Upper lobe of right lung (tissue), 1 donor: ENCODE measurements at regions not wholly inside any gene's neighbourhood (a gene's known extent, or its start where the extent isn't known, plus 50 kb on each side); places are given as distances from the start of the nearest gene placed in this dataset.

Experiments
- ATAC-seq: fragments of 200-7000 bp; cut with Tn5 transposase; one replicate; pipeline ENCODE4 v1.9.1; 2020; ENCODE audit warnings: mild to moderate bottlenecking, moderate library complexity
- DNase-seq: peaks from one replicate; pipeline ENCODE4 v3.0.0-alpha.2; 2020
- H3K27ac ChIP-seq: fragments of 200-600 bp; one replicate; pipeline ENCODE4 v1.8.0; 2022
- H3K27me3 ChIP-seq: fragments of 200-600 bp; one replicate; pipeline ENCODE4 v1.8.0; 2022; ENCODE audit warnings: mild to moderate bottlenecking
- H3K36me3 ChIP-seq: fragments of 200-600 bp; one replicate; pipeline ENCODE4 v1.8.0; 2022
- H3K4me1 ChIP-seq: fragments of 200-600 bp; one replicate; pipeline ENCODE4 v1.8.0; 2022
- H3K4me3 ChIP-seq: fragments of 200-600 bp; one replicate; pipeline ENCODE4 v1.8.0; 2022; ENCODE audit warnings: mild to moderate bottlenecking
- H3K9me3 ChIP-seq: fragments of 200-600 bp; one replicate; pipeline ENCODE4 v1.8.0; 2022
- intact Hi-C: fragments of 100-400 bp; cut with DNase I; formaldehyde crosslinking; loops from one replicate; pipeline ENCODE4 v1.11.0; 2022
- TF ChIP-seq, protein P1 (sequence below): fragments of 200-600 bp; IDR thresholded peaks from one replicate; pipeline ENCODE4 v1.8.0; 2022; ENCODE audit warnings: antibody characterized with exemption
- donor health status: DM: no; HTN: yes; CAD: no; lungs with severe emphysema.

DNA sequence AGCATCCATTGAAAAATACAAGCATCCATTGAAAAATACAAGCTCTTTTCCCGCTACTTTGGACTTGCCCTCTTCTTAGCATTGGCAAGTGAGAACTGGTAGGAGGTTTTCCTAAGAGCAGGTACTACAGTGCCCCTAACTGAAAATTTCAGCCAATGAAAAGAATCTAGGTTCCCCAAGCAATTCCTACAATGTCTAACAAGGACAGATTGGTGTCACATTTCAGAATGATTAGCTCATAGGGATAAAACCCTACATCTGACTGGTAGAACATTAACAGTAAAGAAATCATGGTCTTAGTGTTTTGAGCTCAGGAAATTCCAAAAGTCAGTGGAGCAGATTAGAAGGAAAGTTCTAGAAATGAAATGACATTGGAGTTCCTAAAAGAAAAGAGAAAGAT, 68.6 kb upstream of the QRFPR start:
- ATAC-seq (no peak), DNase-seq (no peak)
- Histone ChIP-seq H3K4me1 (no peaks in the 10 kb centered on the region), H3K9me3 (no peaks in the 10 kb centered on the region), H3K36me3 (no peaks in the 10 kb centered on the region), H3K27ac (no peak overlapping the region), H3K4me3 (no peak overlapping the region), H3K27me3 (no peaks in the 10 kb centered on the region)
- intact Hi-C loops = no loop called here
- TF ChIP-seq, protein P1, sequence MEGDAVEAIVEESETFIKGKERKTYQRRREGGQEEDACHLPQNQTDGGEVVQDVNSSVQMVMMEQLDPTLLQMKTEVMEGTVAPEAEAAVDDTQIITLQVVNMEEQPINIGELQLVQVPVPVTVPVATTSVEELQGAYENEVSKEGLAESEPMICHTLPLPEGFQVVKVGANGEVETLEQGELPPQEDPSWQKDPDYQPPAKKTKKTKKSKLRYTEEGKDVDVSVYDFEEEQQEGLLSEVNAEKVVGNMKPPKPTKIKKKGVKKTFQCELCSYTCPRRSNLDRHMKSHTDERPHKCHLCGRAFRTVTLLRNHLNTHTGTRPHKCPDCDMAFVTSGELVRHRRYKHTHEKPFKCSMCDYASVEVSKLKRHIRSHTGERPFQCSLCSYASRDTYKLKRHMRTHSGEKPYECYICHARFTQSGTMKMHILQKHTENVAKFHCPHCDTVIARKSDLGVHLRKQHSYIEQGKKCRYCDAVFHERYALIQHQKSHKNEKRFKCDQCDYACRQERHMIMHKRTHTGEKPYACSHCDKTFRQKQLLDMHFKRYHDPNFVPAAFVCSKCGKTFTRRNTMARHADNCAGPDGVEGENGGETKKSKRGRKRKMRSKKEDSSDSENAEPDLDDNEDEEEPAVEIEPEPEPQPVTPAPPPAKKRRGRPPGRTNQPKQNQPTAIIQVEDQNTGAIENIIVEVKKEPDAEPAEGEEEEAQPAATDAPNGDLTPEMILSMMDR = no peak

DNA sequence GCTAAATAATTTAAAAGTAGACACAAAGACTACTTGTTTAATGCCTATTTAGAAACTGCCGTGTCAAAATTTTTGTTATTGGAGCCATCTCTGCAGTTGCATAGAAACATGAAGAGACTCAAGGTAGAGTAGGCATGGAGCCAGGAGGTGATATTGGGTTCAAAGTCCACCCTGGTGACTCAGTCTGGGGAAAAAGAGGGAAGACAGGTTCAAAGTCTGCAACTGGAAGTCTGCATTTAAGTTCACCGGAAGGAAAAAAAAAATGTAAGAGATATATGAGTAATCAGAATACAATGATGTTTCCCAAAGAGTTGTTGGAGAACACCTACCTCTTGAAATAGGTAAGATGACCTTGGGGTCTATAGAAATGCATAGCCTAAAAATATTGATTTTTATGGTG, 67.4 kb upstream of the QRFPR start:
- Histone ChIP-seq H3K4me3 (no peak overlapping the region), H3K4me1 (no peaks in the 10 kb centered on the region), H3K9me3 (no peaks in the 10 kb centered on the region), H3K27ac (no peak overlapping the region), H3K36me3 (no peaks in the 10 kb centered on the region), H3K27me3 (no peaks in the 10 kb centered on the region)
- intact Hi-C loops = no loop called here
- ATAC-seq (no peak), DNase-seq (no peak)
- TF ChIP-seq, protein P1 = no peak

DNA sequence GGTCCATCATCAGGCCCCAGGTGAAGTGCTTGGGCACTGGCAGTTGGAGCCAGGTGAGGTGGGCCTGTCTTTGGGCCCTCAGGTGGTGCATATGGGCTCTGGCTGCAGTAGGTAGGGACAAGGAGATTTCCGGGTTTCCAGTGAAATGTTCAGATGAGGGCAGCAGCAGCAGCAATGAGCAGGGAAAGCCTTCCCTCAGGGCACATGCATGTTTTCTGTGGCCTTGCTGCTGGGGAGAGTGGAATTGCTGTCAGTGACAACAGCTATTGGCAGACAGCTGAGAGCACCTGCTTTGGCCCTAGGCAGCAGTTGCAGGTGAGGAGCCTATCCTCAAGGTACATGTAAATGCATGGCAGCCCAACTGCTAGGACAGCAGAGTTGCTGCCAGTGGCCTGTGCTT, 58.9 kb upstream of the QRFPR start:
- no peak for DNase-seq
- no peaks in the 10 kb centered on the region for H3K4me1 ChIP-seq
- intact Hi-C loops = no loop called here
- H3K27me3 ChIP-seq = no peaks in the 10 kb centered on the region
- no peak for ATAC-seq
- TF ChIP-seq, protein P1 = no peak
- H3K4me3 ChIP-seq = no peak overlapping the region
- H3K9me3 ChIP-seq = no peaks in the 10 kb centered on the region
- H3K27ac ChIP-seq = no peak overlapping the region
- no peaks in the 10 kb centered on the region for H3K36me3 ChIP-seq
